H9 (cell line): ENCODE measurements at regions not wholly inside any gene's neighbourhood (a gene's known extent, or its start where the extent isn't known, plus 50 kb on each side); places are given as distances from the start of the nearest gene placed in this dataset.

Source experiments
- DNase-seq: peaks from one replicate; pipeline ENCODE4 v3.0.0-alpha.2; 2017
- H2AFZ ChIP-seq: one replicate; pipeline ENCODE4 v1.6.1; 2013; ENCODE audit warnings: mild to moderate bottlenecking, low read length, control low read depth, moderate library complexity
- H2AK5ac ChIP-seq: 2 replicates; pipeline ENCODE4 v1.6.1; 2013; ENCODE audit warnings: low read length, control low read depth, mixed read lengths; ENCODE audit not compliant: insufficient read length
- H2BK120ac ChIP-seq: one replicate; pipeline ENCODE4 v1.6.1; 2013; ENCODE audit warnings: low read depth, mild to moderate bottlenecking, low read length, control low read depth, inconsistent platforms; ENCODE audit not compliant: poor library complexity, severe bottlenecking
- H2BK12ac ChIP-seq: 2 replicates; pipeline ENCODE4 v1.6.1; 2013; ENCODE audit warnings: low read length, control low read depth, mixed read lengths, low read depth; ENCODE audit not compliant: insufficient read length
- H2BK15ac ChIP-seq: 2 replicates; pipeline ENCODE4 v1.6.1; 2013; ENCODE audit warnings: low read depth, low read length, control low read depth
- H2BK20ac ChIP-seq: one replicate; pipeline ENCODE4 v1.6.1; 2013; ENCODE audit warnings: low read depth, mild to moderate bottlenecking, low read length, control low read depth, inconsistent platforms; ENCODE audit not compliant: poor library complexity, severe bottlenecking
- H2BK5ac ChIP-seq: 2 replicates; pipeline ENCODE4 v1.6.1; 2013; ENCODE audit warnings: low read length, control low read depth, mixed read lengths; ENCODE audit not compliant: insufficient read length
- H3K14ac ChIP-seq: 2 replicates; pipeline ENCODE4 v1.6.1; 2013; ENCODE audit warnings: low read length, control low read depth; ENCODE audit not compliant: insufficient read depth
- H3K18ac ChIP-seq: 2 replicates; pipeline ENCODE4 v1.6.1; 2013; ENCODE audit warnings: low read depth, mild to moderate bottlenecking, mixed read lengths, low read length, control low read depth; ENCODE audit not compliant: insufficient read length
- H3K23ac ChIP-seq: 2 replicates; pipeline ENCODE4 v1.6.1; 2013; ENCODE audit warnings: low read length, control low read depth, mixed read lengths, low read depth; ENCODE audit not compliant: insufficient read length
- H3K23me2 ChIP-seq: 2 replicates; pipeline ENCODE4 v1.6.1; 2013; ENCODE audit warnings: low read depth, mild to moderate bottlenecking, mixed read lengths, low read length, control low read depth; ENCODE audit not compliant: insufficient read length, poor library complexity, severe bottlenecking
- H3K27ac ChIP-seq: 2 replicates; pipeline ENCODE4 v1.5.1; 2013; ENCODE audit warnings: low read length, control low read depth, mixed read lengths, low read depth; ENCODE audit not compliant: insufficient read length
- H3K27me3 ChIP-seq: 2 replicates; pipeline ENCODE4 v1.6.1; 2013; ENCODE audit warnings: low read length, control low read depth, inconsistent platforms; ENCODE audit not compliant: insufficient read depth
- H3K4ac ChIP-seq: 2 replicates; pipeline ENCODE4 v1.6.1; 2013; ENCODE audit warnings: low read depth, mild to moderate bottlenecking, control low read depth, inconsistent platforms, low read length, moderate library complexity
- H3K4me1 ChIP-seq: 2 replicates; pipeline ENCODE4 v1.6.1; 2013; ENCODE audit warnings: low read length, control low read depth, inconsistent platforms; ENCODE audit not compliant: insufficient read depth
- H3K4me2 ChIP-seq: 2 replicates; pipeline ENCODE4 v1.6.1; 2013; ENCODE audit warnings: low read length, control low read depth, mixed read lengths; ENCODE audit not compliant: insufficient read length, insufficient read depth
- H3K56ac ChIP-seq: 2 replicates; pipeline ENCODE4 v1.6.1; 2013; ENCODE audit warnings: low read depth, mild to moderate bottlenecking, mixed read lengths, low read length, control low read depth; ENCODE audit not compliant: insufficient read length
- H3K79me1 ChIP-seq: 2 replicates; pipeline ENCODE4 v1.6.1; 2013; ENCODE audit warnings: low read depth, mild to moderate bottlenecking, moderate library complexity, low read length, control low read depth, inconsistent platforms; ENCODE audit not compliant: insufficient read depth, poor library complexity, severe bottlenecking
- H3K79me2 ChIP-seq: 2 replicates; pipeline ENCODE4 v1.6.1; 2013; ENCODE audit warnings: low read length, control low read depth, inconsistent platforms; ENCODE audit not compliant: insufficient read depth
- H3K9ac ChIP-seq: 2 replicates; pipeline ENCODE4 v1.6.1; 2013; ENCODE audit warnings: low read length, control low read depth, mixed read lengths; ENCODE audit not compliant: insufficient read length; ENCODE audit errors: extremely low read depth
- H3K9me3 ChIP-seq: one replicate; pipeline ENCODE4 v1.6.1; 2013; ENCODE audit warnings: low read depth, low read length, inconsistent platforms; ENCODE audit not compliant: control insufficient read depth
- H3T11ph ChIP-seq: one replicate; pipeline ENCODE4 v1.6.1; 2013; ENCODE audit warnings: mild to moderate bottlenecking, low read length, control low read depth, inconsistent platforms
- H4K20me1 ChIP-seq: one replicate; pipeline ENCODE4 v1.6.1; 2013; ENCODE audit not compliant: control insufficient read depth, insufficient read length, insufficient read depth
- H4K5ac ChIP-seq: 2 replicates; pipeline ENCODE4 v1.6.1; 2013; ENCODE audit warnings: low read depth, mild to moderate bottlenecking, mixed read lengths, low read length, control low read depth; ENCODE audit not compliant: insufficient read length
- H4K8ac ChIP-seq: replicated peaks from 2 replicates; pipeline ENCODE4 v1.6.1; 2013; ENCODE audit warnings: low read length, control low read depth, mixed read lengths, low read depth; ENCODE audit not compliant: insufficient read length
- H4K91ac ChIP-seq: 2 replicates; pipeline ENCODE4 v1.6.1; 2013; ENCODE audit warnings: low read depth, mild to moderate bottlenecking, moderate library complexity, mixed read lengths, low read length, control low read depth; ENCODE audit not compliant: insufficient read length
- H3K27ac Mint-ChIP-seq, 3 experiments: 2 replicates in 2 of 3; 3 replicates in 1 of 3; pipeline ENCODE4 v1.8.0; 2020 to 2021; ENCODE audit warnings: mixed read lengths in 3 of 3, mild to moderate bottlenecking in 1 of 3, moderate library complexity in 1 of 3
- H3K27me3 Mint-ChIP-seq: 2 replicates; pipeline ENCODE4 v1.8.0; 2021; ENCODE audit warnings: low read depth, mild to moderate bottlenecking, moderate library complexity, mixed read lengths
- H3K36me3 Mint-ChIP-seq, 3 experiments: 2 replicates in 2 of 3; 3 replicates in 1 of 3; pipeline ENCODE4 v1.8.0; 2020 to 2021; ENCODE audit warnings: low read depth in 3 of 3, mixed read lengths in 3 of 3; ENCODE audit not compliant: insufficient read depth in 1 of 3
- H3K4me1 Mint-ChIP-seq, 2 experiments: 2 replicates each; pipeline ENCODE4 v1.8.0; 2020; ENCODE audit warnings: mixed read lengths in 2 of 2
- H3K4me3 Mint-ChIP-seq, 2 experiments: 2 replicates in 1 of 2; 3 replicates in 1 of 2; pipeline ENCODE4 v1.8.0; 2020 to 2021; ENCODE audit warnings: mild to moderate bottlenecking in 2 of 2, mixed read lengths in 2 of 2, moderate library complexity in 1 of 2
- H3K9me3 Mint-ChIP-seq, 2 experiments: 2 replicates in 1 of 2; 3 replicates in 1 of 2; pipeline ENCODE4 v1.8.0; 2020; ENCODE audit warnings: mild to moderate bottlenecking in 2 of 2, mixed read lengths in 2 of 2, moderate library complexity in 1 of 2
- CTCF ChIP-seq: fragments of 200-600 bp; sonication (generic); conservative IDR thresholded peaks from 3 replicates; pipeline ENCODE4 v1.8.0; 2021; ENCODE audit warnings: antibody characterized with exemption, mild to moderate bottlenecking
- WGBS: extraction: QIAGEN DNeasy Blood & Tissue Kit; methylation state at CpG from one replicate; pipeline ENCODE4 v1.1.7; 2013; ENCODE audit warnings: missing lambda C conversion rate, low lambda C conversion rate, mixed read lengths; ENCODE audit not compliant: insufficient read length; ENCODE audit errors: extremely low coverage; 5-methylcytosine and 5-hydroxymethylcytosine counted together

GRCh38 chr2:101569886-101570520, 95.1 kb upstream of the RFX8 start:
- H3K18ac ChIP-seq = no peak overlapping the region
- no peak overlapping the region for H2BK15ac ChIP-seq
- no peak overlapping the region for H3K56ac ChIP-seq
- DNase-seq = no peak
- Mint-ChIP-seq H3K4me3 (no peak overlapping the region), H3K27ac (no peak overlapping the region), H3K4me1 (peaks cover 36 to 41% of the 10 kb centered on the region in 2 experiments), H3K36me3 (peaks cover 0 to 7% (median 0%) of the 10 kb centered on the region in 3 experiments; a peak in 2 of 7 replicates), H3K9me3 (peaks cover 2 to 3% of the 10 kb centered on the region in 2 experiments; a peak in 3 of 5 replicates), H3K27me3 (no peaks in the 10 kb centered on the region)
- H4K5ac ChIP-seq = no peak overlapping the region
- H4K20me1 ChIP-seq = no peaks in the 10 kb centered on the region
- no peak overlapping the region for H2AFZ ChIP-seq
- H3K9me3 ChIP-seq = no peaks in the 10 kb centered on the region
- H2BK120ac ChIP-seq = no peak overlapping the region
- H3K9ac ChIP-seq = no peak overlapping the region
- H2AK5ac ChIP-seq = no peak overlapping the region
- H2BK5ac ChIP-seq = no peak overlapping the region
- no peak overlapping the region for H3K14ac ChIP-seq
- H3K27ac ChIP-seq = no peak overlapping the region
- H3K4me2 ChIP-seq = no peak overlapping the region
- H4K91ac ChIP-seq = no peak overlapping the region
- H4K8ac ChIP-seq = no peak overlapping the region
- H3K4me1 ChIP-seq = peaks cover 10% of the 10 kb centered on the region; the same call in 1 of the 2 replicates
- no peak overlapping the region for H2BK12ac ChIP-seq
- no peak overlapping the region for H2BK20ac ChIP-seq
- no peak for TF ChIP-seq CTCF
- WGBS = no CpG with 5 or more reads among the region's 7 CpGs
- no peak overlapping the region for H3T11ph ChIP-seq
- H3K27me3 ChIP-seq = no peaks in the 10 kb centered on the region
- H3K23me2 ChIP-seq = no peaks in the 10 kb centered on the region
- no peak overlapping the region for H3K23ac ChIP-seq
- no peaks in the 10 kb centered on the region for H3K79me1 ChIP-seq
- H3K4ac ChIP-seq = no peak overlapping the region
- no peaks in the 10 kb centered on the region for H3K79me2 ChIP-seq
